ENCODE measurements at regions not wholly inside any gene's neighbourhood (a gene's known extent, or its start where the extent isn't known, plus 50 kb on each side); places are given as distances from the start of the nearest gene placed in this dataset.
"Not testable (repeated sequence)": the region's sequence is repeated elsewhere in the genome, so short reads cannot be mapped to it uniquely, and the experiment has no call there.

- no peak for DNase-seq
Measured at GRCh38 chrX:40406330-40406859, 174.4 kb upstream of the ATP6AP2 start.

- DNase-seq, result no peak
Measured at GRCh38 chrX:40405399-40405798, 175.4 kb upstream of the ATP6AP2 start.

- DNase-seq, result no peak
Measured at GRCh38 chrX:40403757-40404156, 177.0 kb upstream of the ATP6AP2 start.

GRCh38 chrX:40402831-40403533 lies 177.8 kb upstream of the ATP6AP2 start:
- no peak for DNase-seq

- no peak for DNase-seq
Measured at GRCh38 chrX:40395102-40395501, 185.7 kb upstream of the ATP6AP2 start.

GRCh38 chrX:40394302-40394701 lies 186.5 kb upstream of the ATP6AP2 start:
- no peak for DNase-seq

DNA sequence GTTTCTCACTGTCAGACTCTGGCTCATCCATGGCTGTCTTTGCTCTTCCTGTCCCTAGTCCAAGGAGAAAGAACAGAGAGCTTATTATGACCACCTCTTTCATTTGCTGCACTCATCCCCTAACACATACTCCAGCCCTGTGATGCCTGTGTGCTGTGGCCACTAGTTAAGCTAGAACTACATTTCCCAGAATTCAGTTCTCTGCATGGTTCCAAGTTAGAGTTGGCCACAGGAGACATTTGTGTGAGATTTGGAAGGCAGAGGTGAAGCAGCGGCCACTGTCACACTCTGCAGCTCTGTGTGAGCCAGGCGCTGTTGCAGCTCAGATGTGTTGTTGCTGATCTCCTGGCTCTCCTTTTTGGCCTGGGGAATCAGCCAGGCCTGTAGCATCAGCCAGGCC lies 188.2 kb upstream of the ATP6AP2 start:
- DNase-seq, result no peak

DNA sequence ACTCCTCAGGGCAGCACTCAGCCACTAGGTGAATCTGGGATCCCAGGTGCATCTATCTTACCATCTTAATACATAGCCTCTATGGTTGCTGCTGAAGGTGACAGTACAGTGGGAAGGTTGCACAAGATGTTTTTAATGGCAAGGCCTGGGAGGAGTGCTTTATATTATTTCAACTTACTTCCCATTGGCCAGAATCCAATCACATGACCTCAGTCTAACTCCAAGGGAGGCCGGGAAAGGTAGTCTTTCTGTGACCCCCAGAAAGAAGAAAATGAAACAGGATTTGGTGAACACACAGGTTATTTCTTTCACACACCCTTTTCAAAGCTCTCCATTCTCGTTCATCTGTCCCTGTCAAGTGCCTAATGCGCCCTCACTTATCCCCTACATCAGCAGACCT lies 189.1 kb upstream of the ATP6AP2 start:
- DNase-seq, result no peak

DNA sequence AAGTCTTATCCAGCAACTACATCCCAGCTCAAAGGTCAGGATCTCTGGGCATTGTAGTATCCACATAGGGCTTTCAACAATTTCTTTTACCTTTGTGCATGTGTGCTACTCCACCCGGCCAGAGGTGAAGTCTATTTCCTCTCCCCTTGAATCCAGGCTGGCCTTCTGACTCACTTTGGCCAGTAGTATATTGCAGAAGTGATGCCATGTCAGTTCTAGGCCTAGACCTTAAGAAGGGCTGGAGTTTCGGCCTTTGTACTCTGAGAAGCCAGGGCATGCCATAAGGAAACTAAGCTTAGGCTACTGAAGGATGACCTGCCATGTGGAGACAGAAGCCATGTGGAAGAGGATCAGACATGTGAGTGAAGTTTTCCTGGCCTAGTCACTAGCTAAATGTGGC lies 191.2 kb upstream of the ATP6AP2 start:
- no peak for DNase-seq

GRCh38 chrX:40388441-40388840 lies 192.3 kb upstream of the ATP6AP2 start:
- no peak for DNase-seq

DNA sequence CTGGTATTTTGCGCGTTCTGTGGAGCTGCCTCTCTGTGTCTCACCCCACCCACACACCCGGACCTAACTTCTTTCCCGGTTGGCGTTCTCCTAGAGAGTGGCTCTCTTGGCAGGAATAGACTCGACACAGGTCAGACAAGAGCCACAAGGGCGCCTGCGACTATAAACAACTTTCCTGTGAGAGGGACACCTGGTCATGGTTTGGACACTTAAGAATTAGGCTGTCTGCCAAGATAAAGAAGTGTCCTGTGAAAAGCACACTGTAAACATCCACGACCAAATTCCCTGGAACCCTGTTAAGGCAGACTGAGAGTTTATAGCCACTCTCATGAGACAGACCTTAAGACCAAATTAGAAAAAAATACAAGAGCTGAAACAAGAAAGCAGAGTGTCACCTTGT lies 192.9 kb upstream of the ATP6AP2 start:
- DNase-seq, result not testable (repeated sequence)

GRCh38 chrX:40387311-40387710 lies 193.5 kb upstream of the ATP6AP2 start:
- not testable (repeated sequence) for DNase-seq

DNA sequence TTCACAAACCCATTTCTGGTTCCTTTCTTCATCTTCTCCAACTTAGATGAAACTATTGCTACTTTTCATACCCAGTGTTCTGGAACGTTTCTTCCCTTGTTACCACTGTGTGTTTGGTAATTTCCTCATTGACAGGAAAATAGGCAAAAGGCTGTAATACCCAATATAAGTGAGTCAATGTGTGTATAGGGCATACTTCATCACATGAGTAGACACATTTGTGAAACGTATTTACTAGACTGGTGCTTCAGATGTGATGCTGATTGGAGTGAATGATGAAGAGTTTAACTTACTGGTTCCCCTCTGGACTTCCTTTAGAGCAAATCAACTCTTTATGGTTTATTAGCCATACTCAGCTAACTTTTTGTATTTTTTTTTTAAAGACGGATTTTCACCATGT lies 195.1 kb upstream of the ATP6AP2 start:
- DNase-seq, result no peak

- DNase-seq, result no peak
Measured at GRCh38 chrX:40385256-40385655, 195.5 kb upstream of the ATP6AP2 start.

DNA sequence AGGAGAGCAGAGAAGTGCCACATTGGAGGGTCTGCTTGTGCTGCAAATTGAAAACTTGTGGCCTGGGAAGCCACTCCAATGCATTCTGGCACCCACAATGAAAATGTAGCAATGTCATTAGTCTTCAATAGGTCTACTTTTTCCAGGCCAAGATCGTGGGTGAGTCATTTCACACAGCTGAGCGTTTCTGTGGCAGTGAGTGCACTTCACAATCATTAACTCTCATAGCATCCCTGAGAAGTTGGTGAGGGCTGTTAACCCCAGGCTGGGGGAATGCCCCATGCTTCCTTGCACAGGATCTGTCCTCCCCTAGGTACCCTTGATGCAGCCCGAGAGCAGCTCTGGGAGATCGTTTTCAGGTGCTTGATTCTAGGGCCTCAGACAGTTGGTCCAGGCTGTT lies 196.8 kb upstream of the ATP6AP2 start:
- no peak for DNase-seq

GRCh38 chrX:40383360-40383759 lies 197.4 kb upstream of the ATP6AP2 start:
- DNase-seq, result no peak

DNA sequence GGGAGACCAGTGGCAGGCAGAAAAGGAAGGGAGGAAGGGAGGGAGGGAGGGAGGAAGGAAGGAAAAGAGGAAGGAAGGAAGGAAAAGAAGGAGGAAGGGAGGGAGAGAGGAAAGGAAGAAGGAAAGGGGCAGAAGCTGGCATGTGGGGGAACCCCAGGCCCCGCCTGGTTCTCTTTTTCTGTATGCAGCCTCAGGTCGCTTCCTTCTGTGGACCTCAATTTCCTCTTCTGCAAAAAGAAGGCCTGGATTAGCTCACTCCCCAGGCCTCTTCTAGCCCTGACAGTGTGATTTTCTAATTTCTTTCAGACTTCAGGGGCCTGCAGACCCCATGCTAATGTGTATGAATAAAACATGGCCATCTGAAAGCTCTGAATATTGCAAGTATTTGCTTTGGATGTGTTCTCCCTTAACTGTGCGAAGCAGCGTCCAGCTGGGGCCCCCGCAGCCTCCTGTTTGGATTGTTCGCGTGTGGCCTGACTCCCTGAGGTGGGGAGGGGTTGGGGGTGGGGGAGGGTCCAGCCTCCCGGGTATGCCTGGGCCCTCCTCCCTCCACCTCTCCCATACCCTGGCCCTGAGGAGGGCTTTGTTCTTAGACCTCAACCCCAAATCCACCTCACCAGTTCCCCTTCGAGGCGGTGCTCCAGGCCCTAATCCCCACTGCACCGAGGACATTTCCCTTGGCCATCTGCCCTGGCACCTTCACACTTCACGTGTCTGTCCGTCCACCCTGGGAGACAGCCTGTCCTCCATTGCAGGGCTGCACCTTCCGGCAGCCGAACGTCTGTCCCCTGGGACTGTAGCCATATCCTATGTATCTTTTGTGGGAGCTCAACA lies 199.9 kb upstream of the ATP6AP2 start:
- DNase-seq, result no peak

DNA sequence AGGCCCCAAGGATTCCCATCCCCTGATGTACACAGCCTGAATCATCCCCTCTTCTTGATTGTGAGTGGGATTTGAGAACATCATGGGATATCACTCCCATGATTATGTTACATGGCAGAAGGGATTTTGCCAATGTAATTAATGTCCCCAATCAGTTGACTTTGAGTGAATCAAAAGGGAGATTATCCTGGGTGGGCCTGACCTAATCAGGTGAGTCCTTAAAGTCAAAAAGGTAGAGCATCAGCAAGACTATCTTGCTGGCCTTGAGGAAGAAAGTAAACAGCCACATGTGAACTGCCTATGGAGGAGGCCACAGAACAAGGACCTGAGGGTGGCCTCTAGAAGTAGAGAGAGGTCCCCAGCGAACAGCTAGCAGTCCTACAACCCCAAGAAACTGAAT lies 203.1 kb upstream of the ATP6AP2 start:
- no peak for DNase-seq

DNA sequence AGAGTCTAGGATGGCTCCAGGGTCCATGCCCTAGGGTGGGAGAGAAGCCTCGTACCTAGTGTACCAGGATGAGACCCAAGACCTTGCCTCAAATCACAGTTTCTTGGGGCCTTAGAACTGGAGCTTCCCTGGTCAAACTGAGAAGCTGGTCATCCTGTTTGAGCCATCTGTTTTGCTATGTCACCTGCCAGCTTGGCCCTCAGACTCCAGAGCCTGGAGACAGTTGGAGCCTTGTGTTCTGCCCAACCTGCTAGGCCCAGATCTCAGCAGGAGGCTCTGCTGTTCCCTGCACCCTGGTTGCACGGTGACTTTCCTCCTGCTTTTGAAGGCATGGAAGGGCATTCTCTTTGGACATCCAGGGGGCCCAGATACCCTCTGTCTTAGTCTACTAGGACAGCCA lies 206.3 kb upstream of the ATP6AP2 start:
- no peak for DNase-seq

DNA sequence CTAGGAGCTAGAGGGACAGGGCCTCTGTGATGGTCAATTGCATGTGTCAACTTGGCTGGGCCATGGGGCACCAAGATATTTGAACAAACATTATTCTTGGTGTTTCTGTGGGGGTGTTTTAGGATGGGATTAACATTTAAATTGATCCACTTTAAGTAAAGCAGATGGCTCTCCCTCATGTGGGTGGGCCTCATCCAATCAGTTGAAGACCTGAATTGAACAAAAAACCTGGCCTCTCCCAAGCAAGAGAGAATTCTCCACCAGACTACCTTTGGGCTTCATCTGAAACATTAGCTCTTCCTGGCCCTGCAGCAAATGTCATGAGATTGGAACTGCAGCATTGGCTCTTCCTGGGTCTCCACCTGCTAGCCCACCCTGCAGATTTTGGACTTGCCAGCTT lies 207.1 kb upstream of the ATP6AP2 start:
- DNase-seq, result no peak

DNA sequence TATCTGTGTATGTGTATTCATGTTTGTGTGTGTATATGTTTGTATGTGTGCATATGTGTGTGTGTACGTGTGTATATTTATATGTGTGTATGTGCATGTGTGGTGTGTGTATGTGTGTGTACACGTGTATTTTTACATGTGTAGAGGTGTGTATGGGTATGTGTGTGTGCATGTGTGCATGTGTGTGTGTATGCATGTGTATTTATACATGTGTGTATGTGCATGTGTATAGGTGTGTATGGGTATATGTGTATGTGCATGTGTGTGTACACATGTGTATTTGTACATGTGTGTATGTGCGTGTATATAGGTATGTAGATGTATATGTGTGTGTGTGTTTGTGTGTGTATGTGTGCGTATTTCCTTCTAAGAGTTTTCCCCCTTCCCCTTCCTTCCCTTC lies 207.7 kb upstream of the ATP6AP2 start:
- DNase-seq, result no peak

DNA sequence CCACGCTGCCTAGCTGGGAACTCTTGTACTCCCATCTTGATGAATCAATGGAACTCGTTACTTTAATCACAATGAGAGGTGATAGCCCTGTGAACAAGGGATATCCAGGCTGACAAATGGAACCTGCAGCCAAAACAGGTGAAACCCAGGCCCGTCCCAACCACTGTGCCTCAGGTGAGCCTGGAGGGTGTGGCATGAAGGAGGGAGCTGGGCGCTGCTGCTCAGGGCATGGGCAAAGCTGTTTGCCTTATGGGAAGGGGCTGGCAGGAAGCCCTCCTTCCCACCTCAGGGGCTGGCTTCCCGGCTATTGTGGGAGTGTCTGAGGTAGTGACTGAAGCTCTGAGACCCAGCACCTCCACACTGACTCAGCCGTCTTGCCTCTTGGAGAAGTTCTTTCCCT lies 209.4 kb upstream of the ATP6AP2 start:
- no peak for DNase-seq

DNA sequence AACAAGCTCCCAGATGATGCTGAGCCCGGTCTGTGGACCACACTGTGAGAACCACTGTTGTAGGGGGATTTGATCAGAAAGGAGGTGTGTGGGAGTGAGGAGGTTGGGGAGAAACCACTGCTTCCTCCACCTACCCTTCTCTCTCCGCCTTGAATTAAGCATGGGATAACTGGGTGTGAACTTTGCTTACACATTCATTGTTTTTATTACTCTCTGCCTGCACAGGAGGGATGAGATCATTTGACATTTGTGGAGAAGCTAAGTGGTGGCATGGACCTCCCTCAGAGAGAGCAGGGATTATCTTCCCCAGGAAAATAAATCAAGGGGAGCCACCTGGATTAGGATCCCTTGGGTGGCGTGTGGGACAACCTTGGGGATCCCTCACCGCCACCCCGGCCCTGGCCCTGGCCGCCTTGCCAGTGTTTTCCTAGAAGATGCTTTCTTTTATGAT lies 212.1 kb upstream of the ATP6AP2 start:
- no peak for DNase-seq

GRCh38 chrX:40366661-40367060 lies 214.1 kb upstream of the ATP6AP2 start:
- DNase-seq, result no peak

All from amniotic stem cell (primary cell).